Sigmoid colon (tissue), 4 donors: ENCODE measurements at regions not wholly inside any gene's neighbourhood (a gene's known extent, or its start where the extent isn't known, plus 50 kb on each side); places are given as distances from the start of the nearest gene placed in this dataset.

ENCODE experiments used
- POLR2AphosphoS5 ChIP-seq, 4 donors: sonication (generic); formaldehyde crosslinking; IDR thresholded peaks; one replicate each; pipeline ENCODE4 v1.6.1; 2017; ENCODE audit warnings: antibody characterized with exemption in 4 of 4
- TF ChIP-seq, protein P1 (sequence below), 4 experiments: fragments of 450-650 bp in 3 of 4; fragments of 200-600 bp in 1 of 4; IDR thresholded peaks; one replicate each; pipeline ENCODE4 v1.5.1; 2016 to 2019; ENCODE audit warnings: antibody characterized with exemption in 4 of 4, mild to moderate bottlenecking in 3 of 4, moderate library complexity in 2 of 4

DNA sequence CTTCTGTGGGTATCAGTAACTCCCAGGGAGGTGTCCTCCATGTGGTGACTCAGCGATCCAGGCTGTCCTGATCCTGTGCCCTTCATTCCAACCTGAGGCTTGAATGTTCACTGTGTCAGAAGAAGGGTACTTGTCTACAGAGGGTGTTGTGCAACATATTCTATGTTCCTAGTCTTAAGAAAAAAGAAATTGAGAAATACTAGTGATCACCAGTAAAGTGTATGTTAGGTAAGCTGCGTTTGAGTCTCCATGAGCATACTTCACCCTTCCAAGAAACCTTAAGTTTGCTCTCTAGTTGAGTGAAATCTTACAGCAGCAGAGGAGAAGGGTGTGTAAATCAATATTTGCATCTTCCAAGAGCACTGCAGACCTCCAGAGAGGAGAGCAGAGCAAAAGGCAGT, 122.2 kb upstream of the SLC24A5 start:
- TF ChIP-seq, protein P1, sequence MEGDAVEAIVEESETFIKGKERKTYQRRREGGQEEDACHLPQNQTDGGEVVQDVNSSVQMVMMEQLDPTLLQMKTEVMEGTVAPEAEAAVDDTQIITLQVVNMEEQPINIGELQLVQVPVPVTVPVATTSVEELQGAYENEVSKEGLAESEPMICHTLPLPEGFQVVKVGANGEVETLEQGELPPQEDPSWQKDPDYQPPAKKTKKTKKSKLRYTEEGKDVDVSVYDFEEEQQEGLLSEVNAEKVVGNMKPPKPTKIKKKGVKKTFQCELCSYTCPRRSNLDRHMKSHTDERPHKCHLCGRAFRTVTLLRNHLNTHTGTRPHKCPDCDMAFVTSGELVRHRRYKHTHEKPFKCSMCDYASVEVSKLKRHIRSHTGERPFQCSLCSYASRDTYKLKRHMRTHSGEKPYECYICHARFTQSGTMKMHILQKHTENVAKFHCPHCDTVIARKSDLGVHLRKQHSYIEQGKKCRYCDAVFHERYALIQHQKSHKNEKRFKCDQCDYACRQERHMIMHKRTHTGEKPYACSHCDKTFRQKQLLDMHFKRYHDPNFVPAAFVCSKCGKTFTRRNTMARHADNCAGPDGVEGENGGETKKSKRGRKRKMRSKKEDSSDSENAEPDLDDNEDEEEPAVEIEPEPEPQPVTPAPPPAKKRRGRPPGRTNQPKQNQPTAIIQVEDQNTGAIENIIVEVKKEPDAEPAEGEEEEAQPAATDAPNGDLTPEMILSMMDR (IDR thresholded peaks at IDR 0.05) = no peak
- TF ChIP-seq POLR2AphosphoS5 (IDR thresholded peaks at IDR 0.05) = no peak
